ENCODE measurements at regions not wholly inside any gene's neighbourhood (a gene's known extent, or its start where the extent isn't known, plus 50 kb on each side); places are given as distances from the start of the nearest gene placed in this dataset.
A peak's percentile ranks its signal among the peaks of the same experiment; 100 is the strongest.

GRCh38 chr12:93158065-93158843 is 219.5 kb upstream of the NUDT4 start:
- no TSS peak for BruUV-seq (replicated peaks)
- Mint-ChIP-seq H3K9me3 (ENCODE audit: unreplicated experiment) (peaks cover 23% of the 10 kb centered on the region), H3K4me1 (ENCODE audit: low read depth, unreplicated experiment) (peaks cover 22% of the 10 kb centered on the region), H3K27ac (ENCODE audit: unreplicated experiment) (no peak overlapping the region), H3K4me3 (ENCODE audit: unreplicated experiment) (no peak overlapping the region), H3K36me3 (ENCODE audit: insufficient read depth, unreplicated experiment) (peaks cover 22% of the 10 kb centered on the region), H3K27me3 (ENCODE audit: insufficient read depth, unreplicated experiment) (no peaks in the 10 kb centered on the region)
- H3K27me3 ChIP-seq (replicated peaks; ENCODE audit: control insufficient read depth, insufficient read depth, low read length): no peaks in the 10 kb centered on the region
- no peak overlapping the region for H3K4me3 ChIP-seq (ENCODE audit: low read depth, low read length)
- H3K4me1 ChIP-seq: peaks cover 30% of the 10 kb centered on the region
- TF ChIP-seq, protein P1, sequence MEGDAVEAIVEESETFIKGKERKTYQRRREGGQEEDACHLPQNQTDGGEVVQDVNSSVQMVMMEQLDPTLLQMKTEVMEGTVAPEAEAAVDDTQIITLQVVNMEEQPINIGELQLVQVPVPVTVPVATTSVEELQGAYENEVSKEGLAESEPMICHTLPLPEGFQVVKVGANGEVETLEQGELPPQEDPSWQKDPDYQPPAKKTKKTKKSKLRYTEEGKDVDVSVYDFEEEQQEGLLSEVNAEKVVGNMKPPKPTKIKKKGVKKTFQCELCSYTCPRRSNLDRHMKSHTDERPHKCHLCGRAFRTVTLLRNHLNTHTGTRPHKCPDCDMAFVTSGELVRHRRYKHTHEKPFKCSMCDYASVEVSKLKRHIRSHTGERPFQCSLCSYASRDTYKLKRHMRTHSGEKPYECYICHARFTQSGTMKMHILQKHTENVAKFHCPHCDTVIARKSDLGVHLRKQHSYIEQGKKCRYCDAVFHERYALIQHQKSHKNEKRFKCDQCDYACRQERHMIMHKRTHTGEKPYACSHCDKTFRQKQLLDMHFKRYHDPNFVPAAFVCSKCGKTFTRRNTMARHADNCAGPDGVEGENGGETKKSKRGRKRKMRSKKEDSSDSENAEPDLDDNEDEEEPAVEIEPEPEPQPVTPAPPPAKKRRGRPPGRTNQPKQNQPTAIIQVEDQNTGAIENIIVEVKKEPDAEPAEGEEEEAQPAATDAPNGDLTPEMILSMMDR (IDR thresholded peaks at IDR 0.05; ENCODE audit: insufficient read depth in 1 of 2, low read depth in 1 of 2, low read length in 1 of 2, severe bottlenecking in 1 of 2, unreplicated experiment in 1 of 2): no peak
- DNase-seq: no peak
- POLR2A ChIA-PET: no interaction called here
- no peaks in the 10 kb centered on the region; the same call in 1 of the 2 replicates for H3K36me3 ChIP-seq (ENCODE audit: control insufficient read depth, insufficient read depth, low read length)
- intact Hi-C loops (cut with micrococcal nuclease; ENCODE audit: unreplicated experiment): no loop called here
- CTCF ChIA-PET: no interaction called here
- H3K9me3 ChIP-seq: peaks cover 32% of the 10 kb centered on the region

DNA sequence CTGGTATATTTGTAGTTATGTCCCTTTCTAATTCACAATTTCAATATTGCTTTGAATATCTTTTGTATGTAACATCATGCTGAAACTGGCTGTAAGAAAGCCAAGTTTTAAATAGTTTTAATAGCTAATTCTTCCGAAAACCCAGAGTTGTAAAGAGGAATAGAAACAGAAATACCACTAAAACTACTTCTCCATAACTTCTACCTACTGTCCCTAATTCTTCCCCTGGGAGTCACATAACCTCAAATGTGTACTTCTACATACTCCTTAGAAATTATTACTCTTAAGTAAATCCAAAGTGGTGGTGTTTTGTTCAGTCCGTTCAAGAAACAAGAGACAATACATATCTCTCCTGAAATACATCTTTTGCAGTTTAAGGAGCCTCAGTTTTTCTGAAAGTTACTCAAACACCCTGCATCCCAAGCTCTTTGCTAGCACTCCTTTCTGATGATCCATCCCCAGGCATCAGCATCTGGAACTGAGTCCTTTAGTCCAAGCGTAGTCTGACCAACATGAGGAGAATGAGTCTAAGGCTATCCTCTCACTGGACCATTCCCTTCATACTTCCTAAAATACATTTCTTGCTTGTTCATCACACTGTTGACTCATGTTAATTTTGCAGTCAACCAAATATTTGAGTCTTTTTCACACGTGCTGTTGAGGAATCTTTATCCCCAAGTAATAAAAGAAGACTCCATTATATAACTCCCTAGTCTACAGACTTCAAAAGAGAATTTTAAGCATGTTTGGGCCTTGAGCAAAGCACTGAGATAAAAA is 214.3 kb upstream of the NUDT4 start:
- Mint-ChIP-seq H3K9me3 (ENCODE audit: unreplicated experiment) (peaks cover 7% of the 10 kb centered on the region), H3K36me3 (ENCODE audit: insufficient read depth, unreplicated experiment) (peaks cover 14% of the 10 kb centered on the region), H3K4me1 (ENCODE audit: low read depth, unreplicated experiment) (peaks cover 42% of the 10 kb centered on the region), H3K4me3 (ENCODE audit: unreplicated experiment) (peak overlapping the region; percentile 14), H3K27me3 (ENCODE audit: insufficient read depth, unreplicated experiment) (no peaks in the 10 kb centered on the region), H3K27ac (ENCODE audit: unreplicated experiment) (peak overlapping the region; percentile 81)
- TF ChIP-seq, protein P1 (IDR thresholded peaks at IDR 0.05; ENCODE audit: insufficient read depth in 1 of 2, low read depth in 1 of 2, low read length in 1 of 2, severe bottlenecking in 1 of 2, unreplicated experiment in 1 of 2): no peak
- ChIA-PET POLR2A (no interaction called here), CTCF (interaction anchor here (1.0 kb wide), 1 partner anchor 176 kb away, joined by 3 read pairs; no protein-coding TSS in a partner anchor)
- Histone ChIP-seq H3K36me3 (ENCODE audit: control insufficient read depth, insufficient read depth, low read length) (no peaks in the 10 kb centered on the region), H3K9me3 (peaks cover 10% of the 10 kb centered on the region), H3K4me3 (ENCODE audit: low read depth, low read length) (no peak overlapping the region), H3K27me3 (replicated peaks; ENCODE audit: control insufficient read depth, insufficient read depth, low read length) (no peaks in the 10 kb centered on the region), H3K4me1 (peaks cover 43% of the 10 kb centered on the region)
- intact Hi-C loops (cut with micrococcal nuclease; ENCODE audit: unreplicated experiment): loop anchor here (1.0 to 2.0 kb wide), 3 partner anchors 8 to 151 kb away; no protein-coding TSS in a partner anchor
- no peak for DNase-seq
- TSS peak; percentile 55 for BruUV-seq (replicated peaks)

DNA sequence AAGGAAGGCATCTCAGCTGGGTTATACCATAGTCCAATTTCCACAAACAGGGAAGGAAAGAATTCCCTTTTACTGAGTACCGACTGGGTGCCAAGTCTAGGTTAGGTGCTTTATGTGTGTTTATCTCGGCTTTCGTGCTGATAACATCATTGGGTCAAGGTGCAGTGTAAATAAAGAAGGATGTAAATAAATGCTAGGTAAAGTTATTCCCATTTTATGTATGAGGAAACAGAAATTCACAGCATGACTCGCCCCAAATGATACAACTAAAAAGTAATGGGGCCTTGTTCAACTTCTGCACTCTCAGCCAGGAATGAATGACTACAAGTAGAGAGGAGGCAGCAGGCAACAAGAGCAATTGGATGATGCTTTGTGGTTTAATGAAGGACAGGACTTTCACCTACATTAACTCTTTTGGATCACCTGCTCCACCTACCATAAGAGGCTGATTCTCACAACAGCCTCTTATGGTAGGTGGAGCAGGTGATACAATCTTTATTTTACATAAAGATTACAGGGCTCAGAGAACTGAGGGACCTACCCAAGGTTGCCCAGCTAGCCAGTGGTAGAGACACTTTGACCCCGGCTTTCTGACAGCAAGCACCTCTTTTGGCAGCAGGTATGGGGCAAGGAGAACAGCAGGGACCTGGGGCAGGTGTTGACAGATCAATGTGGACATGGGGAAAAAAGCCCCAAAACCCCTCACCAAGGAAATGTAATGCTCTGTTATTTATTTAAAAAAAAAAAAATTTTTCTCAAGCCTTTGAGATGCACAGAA is 213.4 kb upstream of the NUDT4 start:
- ChIA-PET CTCF (interaction anchor here (1.0 to 1.3 kb wide), 2 partner anchors 9 to 177 kb away, joined by 3 read pairs; no protein-coding TSS in a partner anchor), POLR2A (interaction anchor here (0.6 kb wide), 1 partner anchor 177 kb away, joined by 4 read pairs; no protein-coding TSS in a partner anchor)
- Histone ChIP-seq H3K36me3 (ENCODE audit: control insufficient read depth, insufficient read depth, low read length) (no peaks in the 10 kb centered on the region), H3K27me3 (replicated peaks; ENCODE audit: control insufficient read depth, insufficient read depth, low read length) (no peaks in the 10 kb centered on the region), H3K9me3 (0 out of 2 replicates have a peak, but pooled peaks cover 5% of the 10 kb centered on the region), H3K4me3 (ENCODE audit: low read depth, low read length) (no peak overlapping the region), H3K4me1 (peaks cover 47% of the 10 kb centered on the region)
- no TSS peak for BruUV-seq (replicated peaks)
- H3K4me1 Mint-ChIP-seq (ENCODE audit: low read depth, unreplicated experiment): peaks cover 42% of the 10 kb centered on the region
- H3K27me3 Mint-ChIP-seq (ENCODE audit: insufficient read depth, unreplicated experiment): no peaks in the 10 kb centered on the region
- TF ChIP-seq, protein P1 (IDR thresholded peaks at IDR 0.05; ENCODE audit: insufficient read depth in 1 of 2, low read depth in 1 of 2, low read length in 1 of 2, severe bottlenecking in 1 of 2, unreplicated experiment in 1 of 2): no peak
- intact Hi-C loops (cut with micrococcal nuclease; ENCODE audit: unreplicated experiment): loop anchor here (1.0 to 2.0 kb wide), 3 partner anchors 9 to 151 kb away; no protein-coding TSS in a partner anchor
- H3K9me3 Mint-ChIP-seq (ENCODE audit: unreplicated experiment): no peaks in the 10 kb centered on the region
- H3K27ac Mint-ChIP-seq (ENCODE audit: unreplicated experiment): peak overlapping the region; percentile 81
- peaks cover 14% of the 10 kb centered on the region for H3K36me3 Mint-ChIP-seq (ENCODE audit: insufficient read depth, unreplicated experiment)
- H3K4me3 Mint-ChIP-seq (ENCODE audit: unreplicated experiment): peak overlapping the region; percentile 14
- peak in 1 of 2 experiments; percentile 47 for DNase-seq

Measured in Caco-2 (cell line).